Endothelial cell of umbilical vein (primary cell): ENCODE measurements at regions not wholly inside any gene's neighbourhood (a gene's known extent, or its start where the extent isn't known, plus 50 kb on each side); places are given as distances from the start of the nearest gene placed in this dataset.

Experiments used
- POLR2AphosphoS5 ChIP-seq: IDR thresholded peaks from 2 replicates; pipeline ENCODE4 v1.6.1; 2012; ENCODE audit warnings: low read depth, mild to moderate bottlenecking, control low read depth, low read length, moderate library complexity; ENCODE audit not compliant: insufficient read depth
- TF ChIP-seq, protein P1 (sequence below), 2 donors: IDR thresholded peaks; 1 replicate in 1 of 2; 2 replicates in 1 of 2; pipeline ENCODE4 v1.5.1; 2011; ENCODE audit warnings: low read length in 2 of 2, mild to moderate bottlenecking in 2 of 2, moderate library complexity in 2 of 2, control low read depth in 1 of 2, inconsistent platforms in 1 of 2, low read depth in 1 of 2; ENCODE audit not compliant: insufficient read depth in 1 of 2; ENCODE audit errors: extremely low read depth in 1 of 2

DNA sequence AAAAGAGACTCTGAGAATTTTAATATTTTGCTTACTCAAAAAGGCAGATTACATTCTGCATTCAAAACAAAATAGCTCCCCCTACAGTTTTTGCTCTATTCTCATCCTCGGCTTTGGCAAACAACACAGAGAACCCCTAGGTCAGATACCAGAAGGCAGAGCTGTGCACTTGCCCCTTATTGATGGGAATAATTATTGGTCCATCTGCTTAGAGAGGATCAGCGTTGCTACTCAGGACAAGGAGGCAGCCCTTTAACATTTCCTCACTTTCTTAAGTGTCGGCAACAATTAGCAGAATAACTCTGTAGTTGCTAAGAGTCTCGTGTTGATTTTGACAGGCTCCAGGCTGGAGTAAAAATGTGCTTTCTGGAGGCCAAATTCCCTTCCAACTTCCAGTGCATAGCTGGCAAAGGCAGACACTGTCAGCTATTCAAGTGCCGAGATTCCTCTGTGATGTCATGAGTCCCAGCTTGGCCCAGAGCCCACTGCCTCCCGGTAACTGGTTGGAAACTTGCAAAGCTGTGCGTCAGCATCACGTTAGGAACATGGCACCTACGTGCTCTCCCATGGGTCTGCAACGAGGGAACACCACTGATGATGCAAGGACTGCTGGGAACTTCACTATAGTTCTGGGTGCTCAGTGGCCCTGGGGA, 482.7 kb upstream of the ADAMTS9 start:
- TF ChIP-seq, protein P1, sequence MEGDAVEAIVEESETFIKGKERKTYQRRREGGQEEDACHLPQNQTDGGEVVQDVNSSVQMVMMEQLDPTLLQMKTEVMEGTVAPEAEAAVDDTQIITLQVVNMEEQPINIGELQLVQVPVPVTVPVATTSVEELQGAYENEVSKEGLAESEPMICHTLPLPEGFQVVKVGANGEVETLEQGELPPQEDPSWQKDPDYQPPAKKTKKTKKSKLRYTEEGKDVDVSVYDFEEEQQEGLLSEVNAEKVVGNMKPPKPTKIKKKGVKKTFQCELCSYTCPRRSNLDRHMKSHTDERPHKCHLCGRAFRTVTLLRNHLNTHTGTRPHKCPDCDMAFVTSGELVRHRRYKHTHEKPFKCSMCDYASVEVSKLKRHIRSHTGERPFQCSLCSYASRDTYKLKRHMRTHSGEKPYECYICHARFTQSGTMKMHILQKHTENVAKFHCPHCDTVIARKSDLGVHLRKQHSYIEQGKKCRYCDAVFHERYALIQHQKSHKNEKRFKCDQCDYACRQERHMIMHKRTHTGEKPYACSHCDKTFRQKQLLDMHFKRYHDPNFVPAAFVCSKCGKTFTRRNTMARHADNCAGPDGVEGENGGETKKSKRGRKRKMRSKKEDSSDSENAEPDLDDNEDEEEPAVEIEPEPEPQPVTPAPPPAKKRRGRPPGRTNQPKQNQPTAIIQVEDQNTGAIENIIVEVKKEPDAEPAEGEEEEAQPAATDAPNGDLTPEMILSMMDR (IDR thresholded peaks at IDR 0.05; ENCODE audit: extremely low read depth in 1 of 2, insufficient read depth in 1 of 2, low read depth in 1 of 2, low read length in 2 of 2) = peak; percentile 42 to 47
- no peak for TF ChIP-seq POLR2AphosphoS5
